ENCODE measurements at regions not wholly inside any gene's neighbourhood (a gene's known extent, or its start where the extent isn't known, plus 50 kb on each side); places are given as distances from the start of the nearest gene placed in this dataset.
"Not testable (repeated sequence)": the region's sequence is repeated elsewhere in the genome, so short reads cannot be mapped to it uniquely, and the experiment has no call there.

- TF ChIP-seq CTCF, POLR2A (IDR thresholded peaks at IDR 0.05): not testable (repeated sequence)
Observed at GRCh38 chr7:97928844-97929243, 56.6 kb upstream of the ASNS start.
